Neuronal stem cell (in vitro differentiated cells): ENCODE measurements at regions not wholly inside any gene's neighbourhood (a gene's known extent, or its start where the extent isn't known, plus 50 kb on each side); places are given as distances from the start of the nearest gene placed in this dataset.

Experiments
- DNase-seq: peaks from one replicate; pipeline ENCODE4 v3.0.0-alpha.2; 2013; ENCODE audit warnings: low spot score
- H2AFZ ChIP-seq: one replicate; pipeline ENCODE4 v1.6.1; 2013; ENCODE audit warnings: mild to moderate bottlenecking, low read length, inconsistent platforms
- H2AK5ac ChIP-seq: 2 replicates; pipeline ENCODE4 v1.6.1; 2013; ENCODE audit warnings: low read depth, mild to moderate bottlenecking, inconsistent platforms, low read length, moderate library complexity, mixed read lengths
- H2BK120ac ChIP-seq: 2 replicates; pipeline ENCODE4 v1.6.1; 2013; ENCODE audit warnings: low read depth, mild to moderate bottlenecking, inconsistent platforms, low read length, moderate library complexity, mixed read lengths
- H2BK12ac ChIP-seq: one replicate; pipeline ENCODE4 v1.6.1; 2013; ENCODE audit warnings: low read length, inconsistent platforms
- H2BK15ac ChIP-seq: 2 replicates; pipeline ENCODE4 v1.6.1; 2013; ENCODE audit warnings: mild to moderate bottlenecking, low read length, inconsistent platforms, mixed read lengths
- H2BK5ac ChIP-seq: one replicate; pipeline ENCODE4 v1.6.1; 2013; ENCODE audit warnings: inconsistent platforms, mild to moderate bottlenecking, low read length, moderate library complexity
- H3K14ac ChIP-seq: one replicate; pipeline ENCODE4 v1.6.1; 2013; ENCODE audit warnings: low read length, inconsistent platforms
- H3K18ac ChIP-seq: 2 replicates; pipeline ENCODE4 v1.6.1; 2013; ENCODE audit warnings: low read length, inconsistent platforms
- H3K23ac ChIP-seq: 2 replicates; pipeline ENCODE4 v1.6.1; 2013; ENCODE audit warnings: low read depth, mild to moderate bottlenecking, mixed read lengths, low read length, inconsistent platforms; ENCODE audit not compliant: poor library complexity
- H3K27ac ChIP-seq: replicated peaks from 3 replicates; pipeline ENCODE4 v1.5.1; 2013; ENCODE audit warnings: low read length, inconsistent platforms
- H3K27me3 ChIP-seq, 3 experiments: 2 replicates each; pipeline ENCODE4 v1.6.1; 2013; ENCODE audit warnings: low read length in 3 of 3, mild to moderate bottlenecking in 2 of 3, inconsistent platforms in 1 of 3, low read depth in 1 of 3, mixed read lengths in 1 of 3, moderate library complexity in 1 of 3; ENCODE audit not compliant: control insufficient read depth in 3 of 3, insufficient read depth in 3 of 3
- H3K36me3 ChIP-seq, 2 donors: replicated peaks in 1 of 2; 2 replicates each; pipeline ENCODE4 v1.6.1; 2013; ENCODE audit warnings: low read length in 2 of 2; ENCODE audit not compliant: control insufficient read depth in 2 of 2, insufficient read depth in 2 of 2
- H3K4ac ChIP-seq: 2 replicates; pipeline ENCODE4 v1.6.1; 2013; ENCODE audit warnings: inconsistent platforms, mild to moderate bottlenecking, low read length, moderate library complexity
- H3K4me1 ChIP-seq, 2 donors: 1 replicate in 1 of 2; 2 replicates in 1 of 2; pipeline ENCODE4 v1.6.1; 2013; ENCODE audit warnings: low read length in 2 of 2, low read depth in 1 of 2; ENCODE audit not compliant: control insufficient read depth in 2 of 2, insufficient read depth in 1 of 2
- H3K4me2 ChIP-seq: one replicate; pipeline ENCODE4 v1.6.1; 2013; ENCODE audit warnings: mild to moderate bottlenecking, low read length, inconsistent platforms; ENCODE audit not compliant: insufficient read depth, poor library complexity, severe bottlenecking
- H3K4me3 ChIP-seq, 2 donors: 2 replicates each; pipeline ENCODE4 v1.5.1; 2013; ENCODE audit warnings: low read length in 2 of 2, mild to moderate bottlenecking in 2 of 2, inconsistent platforms in 1 of 2, moderate library complexity in 1 of 2
- H3K79me1 ChIP-seq: one replicate; pipeline ENCODE4 v1.6.1; 2013; ENCODE audit warnings: low read depth, mild to moderate bottlenecking, inconsistent platforms, low read length, moderate library complexity
- H3K9ac ChIP-seq: one replicate; pipeline ENCODE4 v1.6.1; 2013; ENCODE audit warnings: mild to moderate bottlenecking, low read depth, low read length, inconsistent platforms; ENCODE audit not compliant: poor library complexity
- H3K9me3 ChIP-seq, 2 donors: replicated peaks in 1 of 2; 2 replicates each; pipeline versions ENCODE3 to v1.6.1; 2013; ENCODE audit warnings: low read length in 2 of 2, mild to moderate bottlenecking in 2 of 2, inconsistent platforms in 1 of 2, low read depth in 1 of 2, mixed read lengths in 1 of 2, moderate library complexity in 1 of 2; ENCODE audit not compliant: control insufficient read depth in 2 of 2, insufficient read depth in 1 of 2
- H4K8ac ChIP-seq: one replicate; pipeline ENCODE4 v1.6.1; 2013; ENCODE audit warnings: low read depth, mild to moderate bottlenecking, inconsistent platforms, low read length, moderate library complexity
- H4K91ac ChIP-seq: one replicate; pipeline ENCODE4 v1.6.1; 2013; ENCODE audit warnings: low read length, low read depth, mild to moderate bottlenecking, inconsistent platforms; ENCODE audit not compliant: poor library complexity
- WGBS, 2 donors: extraction: QIAGEN DNeasy Blood & Tissue Kit; methylation state at CpG; one replicate each; pipeline ENCODE4 v1.1.7; 2013; ENCODE audit warnings: missing lambda C conversion rate in 2 of 2, mixed read lengths in 1 of 2; ENCODE audit not compliant: insufficient read length in 2 of 2, insufficient replicate concordance in 1 of 2; ENCODE audit errors: extremely low coverage in 2 of 2; 5-methylcytosine and 5-hydroxymethylcytosine counted together

- Histone ChIP-seq H3K4me2 (no peak overlapping the region), H3K4ac (no peak overlapping the region), H3K4me1 (peaks cover 19 to 52% of the 10 kb centered on the region in 2 donors), H2BK5ac (peak overlapping the region; percentile 10), H3K79me1 (no peaks in the 10 kb centered on the region), H4K91ac (no peak overlapping the region), H2AK5ac (peak overlapping the region; percentile 65), H3K23ac (peak overlapping the region; percentile 43), H3K18ac (peak overlapping the region; percentile 57), H3K9me3 (peaks cover 0 to 3% of the 10 kb centered on the region in 2 donors), H3K14ac (no peak overlapping the region), H3K4me3 (no peak overlapping the region), H2AFZ (no peak overlapping the region), H2BK120ac (no peak overlapping the region), H3K27me3 (peaks cover 0 to 15% (median 0%) of the 10 kb centered on the region in 3 experiments), H3K36me3 (no peaks in the 10 kb centered on the region), H3K9ac (no peak overlapping the region), H3K27ac (no peak overlapping the region), H2BK12ac (no peak overlapping the region), H2BK15ac (no peak overlapping the region), H4K8ac (no peak overlapping the region)
- WGBS, 2 donors = no CpG with 5 or more reads among the region's 4 CpGs
- DNase-seq = no peak
These were observed 176.1 kb upstream of the CIBAR2 start for GRCh38 chr16:85288341-85288868.

GRCh38 chr16:85288869-85289660 is 176.8 kb upstream of the CIBAR2 start:
- no peak overlapping the region for H3K4me3 ChIP-seq
- peaks cover 0 to 3% of the 10 kb centered on the region in 2 donors for H3K9me3 ChIP-seq
- no peak overlapping the region for H4K8ac ChIP-seq
- H3K9ac ChIP-seq = peak overlapping the region; percentile 9
- no peak overlapping the region for H3K4ac ChIP-seq
- no peak overlapping the region for H4K91ac ChIP-seq
- no peak for DNase-seq
- H2BK120ac ChIP-seq = no peak overlapping the region
- peak overlapping the region; percentile 43 for H3K23ac ChIP-seq
- peak overlapping the region; percentile 49 for H3K14ac ChIP-seq
- no peak overlapping the region for H3K4me2 ChIP-seq
- H2AK5ac ChIP-seq = no peak overlapping the region
- peaks cover 0 to 15% (median 0%) of the 10 kb centered on the region in 3 experiments for H3K27me3 ChIP-seq
- H2BK5ac ChIP-seq = peak overlapping the region; percentile 42
- peaks cover 15 to 52% of the 10 kb centered on the region in 2 donors for H3K4me1 ChIP-seq
- H3K79me1 ChIP-seq = no peaks in the 10 kb centered on the region
- H3K36me3 ChIP-seq = no peaks in the 10 kb centered on the region
- H3K18ac ChIP-seq = peak overlapping the region; percentile 65
- no peak overlapping the region for H2BK12ac ChIP-seq
- H2AFZ ChIP-seq = no peak overlapping the region
- WGBS, 2 donors = no CpG with 5 or more reads among the region's 11 CpGs
- no peak overlapping the region for H2BK15ac ChIP-seq
- no peak overlapping the region for H3K27ac ChIP-seq

- peak overlapping the region; percentile 42 for H2BK5ac ChIP-seq
- no peak for DNase-seq
- H3K79me1 ChIP-seq = no peaks in the 10 kb centered on the region
- no peak overlapping the region for H3K4ac ChIP-seq
- H3K27ac ChIP-seq = no peak overlapping the region
- H3K36me3 ChIP-seq = no peaks in the 10 kb centered on the region
- peaks cover 0 to 3% of the 10 kb centered on the region in 2 donors for H3K9me3 ChIP-seq
- no peak overlapping the region for H4K91ac ChIP-seq
- H3K23ac ChIP-seq = no peak overlapping the region
- H3K9ac ChIP-seq = no peak overlapping the region
- H3K4me3 ChIP-seq = no peak overlapping the region
- WGBS, 2 donors = no CpG with 5 or more reads among the region's 21 CpGs
- no peak overlapping the region for H4K8ac ChIP-seq
- peaks cover 0 to 15% (median 0%) of the 10 kb centered on the region in 3 experiments for H3K27me3 ChIP-seq
- H3K4me1 ChIP-seq = peaks cover 9 to 45% of the 10 kb centered on the region in 2 donors
- H3K4me2 ChIP-seq = no peak overlapping the region
- H2AK5ac ChIP-seq = no peak overlapping the region
- H3K18ac ChIP-seq = peak overlapping the region; percentile 65
- H2BK120ac ChIP-seq = no peak overlapping the region
- H2BK15ac ChIP-seq = no peak overlapping the region
- H2BK12ac ChIP-seq = no peak overlapping the region
- no peak overlapping the region for H3K14ac ChIP-seq
- H2AFZ ChIP-seq = no peak overlapping the region
These were observed 177.7 kb upstream of the CIBAR2 start for GRCh38 chr16:85289760-85290625.
